Cardiac fibroblast (primary cell): ENCODE measurements at regions not wholly inside any gene's neighbourhood (a gene's known extent, or its start where the extent isn't known, plus 50 kb on each side); places are given as distances from the start of the nearest gene placed in this dataset.
A peak's percentile ranks its signal among the peaks of the same experiment; 100 is the strongest.

Experiments
- DNase-seq, 2 donors: peaks; one replicate each; pipeline versions ENCODE4 v3.0.0 to v3.0.0-alpha.2; 2010; ENCODE audit warnings: low read depth in 2 of 2
- H3K4me3 ChIP-seq, 2 donors: replicated peaks in 1 of 2; 1 replicate in 1 of 2; 2 replicates in 1 of 2; pipeline ENCODE4 v1.5.1; 2011; ENCODE audit warnings: low read depth in 2 of 2, low read length in 2 of 2, mild to moderate bottlenecking in 2 of 2, moderate library complexity in 1 of 2
- CTCF ChIP-seq: IDR thresholded peaks from one replicate; pipeline ENCODE4 v1.5.1; 2011; ENCODE audit warnings: low read depth, mild to moderate bottlenecking, low read length, inconsistent platforms

- TF ChIP-seq CTCF, result no peak
Measured at GRCh38 chr13:37211487-37211886, 106.0 kb upstream of the CSNK1A1L start.

GRCh38 chr13:37209621-37210580, 104.4 kb upstream of the CSNK1A1L start:
- no peak overlapping the region for H3K4me3 ChIP-seq
- no peak for TF ChIP-seq CTCF
- no peak for DNase-seq

More at GRCh38 chr13:37211487-37211886, 106.0 kb upstream of the CSNK1A1L start:
- no peak for DNase-seq
- no peak overlapping the region for H3K4me3 ChIP-seq

GRCh38 chr13:37207691-37208451, 102.4 kb upstream of the CSNK1A1L start:
- peak; percentile 25 to 57 for DNase-seq
- no peak overlapping the region for H3K4me3 ChIP-seq
- TF ChIP-seq CTCF, result no peak

GRCh38 chr13:37202264-37202663, 96.8 kb upstream of the CSNK1A1L start:
- no peak overlapping the region for H3K4me3 ChIP-seq

DNA sequence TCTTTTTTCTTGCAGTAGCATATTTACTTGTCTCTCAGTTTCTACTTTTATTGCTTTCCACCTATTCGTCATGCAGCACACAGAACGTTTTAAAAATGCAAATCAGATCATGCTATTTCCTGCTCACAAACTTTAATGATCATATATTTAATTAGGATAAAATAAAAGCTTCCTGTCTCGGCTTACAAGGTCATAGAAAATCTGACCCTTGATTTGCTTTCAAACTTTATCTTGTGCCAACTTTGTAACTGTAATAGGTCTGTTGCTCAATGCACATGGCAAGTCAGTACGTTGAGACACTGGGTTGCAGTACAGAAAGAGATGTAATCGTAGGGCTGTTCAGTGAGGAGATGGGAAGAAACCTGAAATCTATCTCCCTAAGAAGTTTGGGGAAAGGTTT, 95.6 kb upstream of the CSNK1A1L start:
- TF ChIP-seq CTCF, result no peak
- DNase-seq, result no peak
- no peak overlapping the region for H3K4me3 ChIP-seq

More at GRCh38 chr13:37202264-37202663, 96.8 kb upstream of the CSNK1A1L start:
- no peak for TF ChIP-seq CTCF
- DNase-seq, result no peak

DNA sequence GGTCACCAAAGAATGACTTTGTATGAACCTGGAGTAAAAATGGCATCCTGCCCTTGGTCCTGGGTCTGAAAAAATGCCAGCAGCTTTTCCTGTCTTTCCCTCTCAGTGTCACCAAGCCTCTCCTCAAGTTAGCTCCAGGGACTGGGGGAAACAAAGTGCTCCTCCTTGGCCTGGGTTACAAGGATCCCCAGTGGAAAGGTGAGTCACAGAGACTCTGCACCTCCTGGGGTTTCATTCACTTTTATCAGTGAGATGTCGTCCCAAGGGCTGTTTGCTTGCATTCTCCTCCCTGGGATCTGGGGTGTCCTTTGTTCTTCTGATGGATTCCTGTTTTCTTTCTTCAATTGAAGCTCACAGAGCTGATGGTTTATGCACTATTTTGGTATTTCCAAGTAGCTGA, 93.2 kb upstream of the CSNK1A1L start:
- no peak for DNase-seq
- TF ChIP-seq CTCF, result no peak
- H3K4me3 ChIP-seq, result no peak overlapping the region
